ENCODE measurements at regions not wholly inside any gene's neighbourhood (a gene's known extent, or its start where the extent isn't known, plus 50 kb on each side); places are given as distances from the start of the nearest gene placed in this dataset.

DNA sequence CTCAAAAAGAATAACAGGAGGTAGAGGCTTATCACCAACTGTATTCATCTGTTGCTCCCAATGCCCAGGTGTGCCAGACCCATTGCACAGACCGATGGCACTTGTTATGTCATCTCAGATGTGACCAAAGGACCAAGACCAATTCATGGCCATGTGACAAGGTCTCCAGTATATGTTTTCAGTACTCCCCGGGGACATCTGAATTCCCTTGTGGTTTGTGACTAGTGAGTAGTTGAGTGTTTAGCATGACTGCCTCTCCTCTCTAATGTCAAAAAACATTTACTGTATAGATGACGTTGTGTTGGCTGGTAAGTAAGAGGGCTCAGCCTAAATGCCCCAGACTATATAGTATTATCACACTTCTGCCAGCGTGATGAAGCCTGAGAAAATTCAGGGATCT, 202.1 kb upstream of the SMIM30 start:
- Histone ChIP-seq H3K27me3 (ENCODE audit: control insufficient read depth in 3 of 3, insufficient read depth in 3 of 3, low read length in 2 of 3) (no peaks in the 10 kb centered on the region), H3K36me3 (ENCODE audit: control insufficient read depth in 4 of 4, insufficient read depth in 4 of 4, low read length in 4 of 4) (no peaks in the 10 kb centered on the region), H3K4me1 (ENCODE audit: control insufficient read depth in 5 of 5, insufficient read depth in 5 of 5, low read length in 5 of 5) (no peaks in the 10 kb centered on the region), H3K9me3 (ENCODE audit: control insufficient read depth in 4 of 4, insufficient read depth in 3 of 4, low read length in 3 of 4) (no peaks in the 10 kb centered on the region), H3K9ac (ENCODE audit: insufficient read depth in 1 of 2, low read length in 2 of 2) (no peak overlapping the region), H3K27ac (ENCODE audit: low read depth in 1 of 2, low read length in 1 of 2) (no peak overlapping the region), H3K4me3 (no peak overlapping the region)
- TF ChIP-seq, protein P1, sequence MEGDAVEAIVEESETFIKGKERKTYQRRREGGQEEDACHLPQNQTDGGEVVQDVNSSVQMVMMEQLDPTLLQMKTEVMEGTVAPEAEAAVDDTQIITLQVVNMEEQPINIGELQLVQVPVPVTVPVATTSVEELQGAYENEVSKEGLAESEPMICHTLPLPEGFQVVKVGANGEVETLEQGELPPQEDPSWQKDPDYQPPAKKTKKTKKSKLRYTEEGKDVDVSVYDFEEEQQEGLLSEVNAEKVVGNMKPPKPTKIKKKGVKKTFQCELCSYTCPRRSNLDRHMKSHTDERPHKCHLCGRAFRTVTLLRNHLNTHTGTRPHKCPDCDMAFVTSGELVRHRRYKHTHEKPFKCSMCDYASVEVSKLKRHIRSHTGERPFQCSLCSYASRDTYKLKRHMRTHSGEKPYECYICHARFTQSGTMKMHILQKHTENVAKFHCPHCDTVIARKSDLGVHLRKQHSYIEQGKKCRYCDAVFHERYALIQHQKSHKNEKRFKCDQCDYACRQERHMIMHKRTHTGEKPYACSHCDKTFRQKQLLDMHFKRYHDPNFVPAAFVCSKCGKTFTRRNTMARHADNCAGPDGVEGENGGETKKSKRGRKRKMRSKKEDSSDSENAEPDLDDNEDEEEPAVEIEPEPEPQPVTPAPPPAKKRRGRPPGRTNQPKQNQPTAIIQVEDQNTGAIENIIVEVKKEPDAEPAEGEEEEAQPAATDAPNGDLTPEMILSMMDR (IDR thresholded peaks at IDR 0.05; ENCODE audit: control extremely low read depth, extremely low read depth), result no peak
- WGBS, 2 donors, result 83 to 84% methylated on average over 4 of the region's 4 CpGs
- ATAC-seq (ENCODE audit: insufficient read depth, low FRiP score) (no peak), DNase-seq (no peak)

DNA sequence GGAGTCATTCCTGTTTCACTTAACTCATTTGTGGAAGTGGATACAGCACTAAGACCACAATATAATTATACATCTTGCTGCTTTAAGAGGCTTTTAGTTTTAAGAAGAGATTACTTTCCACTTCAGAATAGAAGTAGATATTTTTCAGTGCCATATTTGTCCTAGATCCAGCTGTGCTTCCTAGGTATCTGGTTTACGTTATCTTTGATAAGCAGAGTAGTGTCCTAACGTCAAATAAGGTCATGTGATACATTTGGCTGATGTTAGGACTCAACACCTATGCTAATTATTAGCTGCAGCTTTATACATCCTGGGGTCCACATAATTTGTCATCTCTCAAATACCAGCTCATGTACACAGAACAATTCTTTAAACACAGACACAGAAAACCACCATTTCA, 196.2 kb upstream of the SMIM30 start:
- H3K9ac ChIP-seq (ENCODE audit: insufficient read depth in 1 of 2, low read length in 2 of 2), result no peak overlapping the region
- ATAC-seq (ENCODE audit: insufficient read depth, low FRiP score) (no peak), DNase-seq (peak in 1 of 3 donors; percentile 6)
- WGBS, 2 donors, result 34 to 52% methylated on average over 2 of the region's 2 CpGs
- no peaks in the 10 kb centered on the region for H3K9me3 ChIP-seq (ENCODE audit: control insufficient read depth in 4 of 4, insufficient read depth in 3 of 4, low read length in 3 of 4)
- H3K36me3 ChIP-seq (ENCODE audit: control insufficient read depth in 4 of 4, insufficient read depth in 4 of 4, low read length in 4 of 4), result no peaks in the 10 kb centered on the region
- peaks cover 0 to 6% (median 0%) of the 10 kb centered on the region in 5 donors for H3K4me1 ChIP-seq (ENCODE audit: control insufficient read depth in 5 of 5, insufficient read depth in 5 of 5, low read length in 5 of 5)
- no peak overlapping the region for H3K4me3 ChIP-seq
- TF ChIP-seq, protein P1 (IDR thresholded peaks at IDR 0.05; ENCODE audit: control extremely low read depth, extremely low read depth), result no peak
- no peaks in the 10 kb centered on the region for H3K27me3 ChIP-seq (ENCODE audit: control insufficient read depth in 3 of 3, insufficient read depth in 3 of 3, low read length in 2 of 3)
- no peak overlapping the region for H3K27ac ChIP-seq (ENCODE audit: low read depth in 1 of 2, low read length in 1 of 2)

DNA sequence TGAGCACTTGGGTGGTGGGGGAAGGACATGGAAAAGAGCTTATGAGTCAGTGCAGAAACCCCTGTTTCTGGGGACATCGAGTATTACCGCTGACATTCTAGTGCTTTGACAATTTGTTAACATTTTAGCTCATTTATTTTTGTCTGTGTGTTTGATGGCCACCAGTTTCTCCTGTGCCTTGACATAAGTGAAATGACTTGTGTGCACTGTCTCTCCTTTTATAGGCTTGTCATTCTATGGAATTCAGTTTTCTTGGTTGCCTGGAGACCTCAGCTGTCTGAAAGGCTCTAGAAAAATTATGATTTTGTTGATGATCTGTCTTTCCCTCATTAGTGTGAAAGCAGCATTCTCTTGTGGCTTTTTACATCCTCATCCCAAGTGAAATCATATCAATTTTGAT, 190.0 kb upstream of the SMIM30 start:
- no peaks in the 10 kb centered on the region for H3K27me3 ChIP-seq (ENCODE audit: control insufficient read depth in 3 of 3, insufficient read depth in 3 of 3, low read length in 2 of 3)
- H3K36me3 ChIP-seq (ENCODE audit: control insufficient read depth in 4 of 4, insufficient read depth in 4 of 4, low read length in 4 of 4), result no peaks in the 10 kb centered on the region
- no peak overlapping the region for H3K4me3 ChIP-seq
- no peak overlapping the region for H3K9ac ChIP-seq (ENCODE audit: insufficient read depth in 1 of 2, low read length in 2 of 2)
- H3K27ac ChIP-seq (ENCODE audit: low read depth in 1 of 2, low read length in 1 of 2), result no peak overlapping the region
- 80 to 84% methylated on average over 2 of the region's 2 CpGs for WGBS, 2 donors
- DNase-seq (no peak), ATAC-seq (ENCODE audit: insufficient read depth, low FRiP score) (no peak)
- H3K9me3 ChIP-seq (ENCODE audit: control insufficient read depth in 4 of 4, insufficient read depth in 3 of 4, low read length in 3 of 4), result no peaks in the 10 kb centered on the region
- TF ChIP-seq, protein P1 (IDR thresholded peaks at IDR 0.05; ENCODE audit: control extremely low read depth, extremely low read depth), result no peak
- H3K4me1 ChIP-seq (ENCODE audit: control insufficient read depth in 5 of 5, insufficient read depth in 5 of 5, low read length in 5 of 5), result no peaks in the 10 kb centered on the region

DNA sequence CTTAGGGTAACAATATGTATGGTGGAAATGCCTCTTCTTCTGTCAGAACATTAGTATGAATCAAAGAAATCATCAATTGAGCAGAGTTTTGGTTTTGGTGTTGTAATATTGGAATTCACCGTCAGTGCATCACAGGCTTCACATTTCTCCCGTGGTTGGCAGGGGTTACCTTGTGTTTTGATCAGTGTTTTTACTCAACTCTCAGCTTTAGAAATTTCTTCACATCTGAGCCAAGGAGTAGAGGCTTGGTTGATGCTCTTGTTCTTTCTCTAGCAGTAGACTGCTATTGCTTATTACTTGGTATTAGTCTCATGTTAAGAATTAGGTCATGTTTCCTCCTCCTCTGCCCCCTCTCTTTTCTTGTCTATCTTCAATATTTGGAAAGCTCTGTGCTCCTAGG, 188.8 kb upstream of the SMIM30 start:
- Histone ChIP-seq H3K9me3 (ENCODE audit: control insufficient read depth in 4 of 4, insufficient read depth in 3 of 4, low read length in 3 of 4) (no peaks in the 10 kb centered on the region), H3K4me1 (ENCODE audit: control insufficient read depth in 5 of 5, insufficient read depth in 5 of 5, low read length in 5 of 5) (no peaks in the 10 kb centered on the region), H3K27me3 (ENCODE audit: control insufficient read depth in 3 of 3, insufficient read depth in 3 of 3, low read length in 2 of 3) (no peaks in the 10 kb centered on the region), H3K4me3 (no peak overlapping the region), H3K9ac (ENCODE audit: insufficient read depth in 1 of 2, low read length in 2 of 2) (no peak overlapping the region), H3K36me3 (ENCODE audit: control insufficient read depth in 4 of 4, insufficient read depth in 4 of 4, low read length in 4 of 4) (no peaks in the 10 kb centered on the region), H3K27ac (ENCODE audit: low read depth in 1 of 2, low read length in 1 of 2) (no peak overlapping the region)
- TF ChIP-seq, protein P1 (IDR thresholded peaks at IDR 0.05; ENCODE audit: control extremely low read depth, extremely low read depth), result no peak
- ATAC-seq (ENCODE audit: insufficient read depth, low FRiP score) (no peak), DNase-seq (no peak)
- WGBS, 2 donors, result 41 to 77% methylated on average over 2 of the region's 2 CpGs
